Urinary bladder (tissue), 1 donor: ENCODE measurements at regions not wholly inside any gene's neighbourhood (a gene's known extent, or its start where the extent isn't known, plus 50 kb on each side); places are given as distances from the start of the nearest gene placed in this dataset. TPM values are rescaled to one million over a fixed set of nuclear protein-coding genes. Genes with fewer than 3 reads are reported as not detected.

Experiments used
- small RNA-seq: library from RNA; depleted of rRNA; stranded (forward); fragments of <200 nt; gene quantifications from one replicate; pipeline ENCODE3, GENCODE V24; 2014

Small RNA genes lying in the stretch of these regions (small RNA-seq; reads per million reads assigned to genes)
- not detected for gene AL021921.1
